IPS DF 6.9 (cell line): ENCODE measurements at regions not wholly inside any gene's neighbourhood (a gene's known extent, or its start where the extent isn't known, plus 50 kb on each side); places are given as distances from the start of the nearest gene placed in this dataset.

Experiments
- DNase-seq: peaks from one replicate; pipeline ENCODE4 v3.0.0-alpha.2; 2013; ENCODE audit warnings: low read depth, low spot score
- H3K27ac ChIP-seq: one replicate; pipeline ENCODE4 v1.5.1; 2013; ENCODE audit warnings: low read length, control low read depth
- H3K27me3 ChIP-seq: 2 replicates; pipeline ENCODE4 v1.6.1; 2013; ENCODE audit warnings: mild to moderate bottlenecking, low read length; ENCODE audit not compliant: control insufficient read depth, insufficient read depth
- H3K36me3 ChIP-seq: 2 replicates; pipeline ENCODE4 v1.6.1; 2013; ENCODE audit warnings: low read length; ENCODE audit not compliant: control insufficient read depth, insufficient read depth
- H3K4me1 ChIP-seq: 2 replicates; pipeline ENCODE4 v1.6.1; 2013; ENCODE audit warnings: low read length; ENCODE audit not compliant: control insufficient read depth, insufficient read depth
- H3K4me3 ChIP-seq: 2 replicates; pipeline ENCODE4 v1.5.1; 2013; ENCODE audit warnings: mild to moderate bottlenecking, low read length
- H3K9me3 ChIP-seq: 2 replicates; pipeline ENCODE4 v1.6.1; 2013; ENCODE audit warnings: low read length, inconsistent platforms; ENCODE audit not compliant: control insufficient read depth, insufficient read depth
- WGBS: extraction: QIAGEN DNeasy Blood & Tissue Kit; methylation state at CpG from one replicate; pipeline ENCODE4 v1.1.7; 2013; ENCODE audit warnings: mixed read lengths, missing lambda C conversion rate; ENCODE audit not compliant: insufficient read length, insufficient coverage; 5-methylcytosine and 5-hydroxymethylcytosine counted together

- Histone ChIP-seq H3K27me3 (no peaks in the 10 kb centered on the region), H3K4me3 (no peak overlapping the region), H3K4me1 (no peaks in the 10 kb centered on the region), H3K9me3 (no peaks in the 10 kb centered on the region), H3K36me3 (no peaks in the 10 kb centered on the region), H3K27ac (no peak overlapping the region)
- DNase-seq, result no peak
- WGBS, result no CpG with 5 or more reads among the region's 1 CpG
Observed at GRCh38 chr5:21678526-21678925, 1174.6 kb downstream of the CDH12 start.

- no peak overlapping the region for H3K27ac ChIP-seq
- no peaks in the 10 kb centered on the region for H3K9me3 ChIP-seq
- no peaks in the 10 kb centered on the region for H3K27me3 ChIP-seq
- no CpG with 5 or more reads among the region's 1 CpG for WGBS
- H3K4me3 ChIP-seq, result no peak overlapping the region
- no peak for DNase-seq
- H3K36me3 ChIP-seq, result no peaks in the 10 kb centered on the region
- no peaks in the 10 kb centered on the region for H3K4me1 ChIP-seq
Observed at GRCh38 chr5:21672911-21673310, 1180.2 kb downstream of the CDH12 start.

- H3K27me3 ChIP-seq, result no peaks in the 10 kb centered on the region
- no peak overlapping the region for H3K27ac ChIP-seq
- no peak for DNase-seq
- H3K9me3 ChIP-seq, result no peaks in the 10 kb centered on the region
- no peak overlapping the region for H3K4me3 ChIP-seq
- no peaks in the 10 kb centered on the region for H3K4me1 ChIP-seq
- no peaks in the 10 kb centered on the region for H3K36me3 ChIP-seq
Observed at GRCh38 chr5:21672360-21672759, 1180.8 kb downstream of the CDH12 start.

- Histone ChIP-seq H3K27ac (no peak overlapping the region), H3K4me3 (no peak overlapping the region), H3K4me1 (no peaks in the 10 kb centered on the region), H3K36me3 (no peaks in the 10 kb centered on the region), H3K27me3 (no peaks in the 10 kb centered on the region), H3K9me3 (no peaks in the 10 kb centered on the region)
- no peak for DNase-seq
- WGBS, result no CpG with 5 or more reads among the region's 2 CpGs
Observed at GRCh38 chr5:21665524-21665923, 1187.6 kb downstream of the CDH12 start.

GRCh38 chr5:21663082-21663481 is 1190.1 kb downstream of the CDH12 start:
- H3K4me3 ChIP-seq, result no peak overlapping the region
- H3K27me3 ChIP-seq, result no peaks in the 10 kb centered on the region
- H3K4me1 ChIP-seq, result no peaks in the 10 kb centered on the region
- H3K9me3 ChIP-seq, result no peaks in the 10 kb centered on the region
- no peak overlapping the region for H3K27ac ChIP-seq
- DNase-seq, result no peak
- no peaks in the 10 kb centered on the region for H3K36me3 ChIP-seq
- WGBS, result no CpG with 5 or more reads among the region's 2 CpGs

- DNase-seq, result no peak
- Histone ChIP-seq H3K9me3 (no peaks in the 10 kb centered on the region), H3K4me3 (no peak overlapping the region), H3K27me3 (no peaks in the 10 kb centered on the region), H3K36me3 (no peaks in the 10 kb centered on the region), H3K27ac (no peak overlapping the region), H3K4me1 (no peaks in the 10 kb centered on the region)
- WGBS, result no CpG with 5 or more reads among the region's 2 CpGs
Observed at GRCh38 chr5:21661184-21661583, 1192.0 kb downstream of the CDH12 start.

GRCh38 chr5:21654556-21654955 is 1198.6 kb downstream of the CDH12 start:
- Histone ChIP-seq H3K27me3 (no peaks in the 10 kb centered on the region), H3K4me3 (no peak overlapping the region), H3K4me1 (no peaks in the 10 kb centered on the region), H3K9me3 (no peaks in the 10 kb centered on the region), H3K36me3 (no peaks in the 10 kb centered on the region), H3K27ac (no peak overlapping the region)
- DNase-seq, result no peak
- no CpG with 5 or more reads among the region's 2 CpGs for WGBS

- no peak overlapping the region for H3K27ac ChIP-seq
- H3K4me1 ChIP-seq, result no peaks in the 10 kb centered on the region
- no peaks in the 10 kb centered on the region for H3K9me3 ChIP-seq
- DNase-seq, result no peak
- no CpG with 5 or more reads among the region's 3 CpGs for WGBS
- no peaks in the 10 kb centered on the region for H3K36me3 ChIP-seq
- H3K4me3 ChIP-seq, result no peak overlapping the region
- no peaks in the 10 kb centered on the region for H3K27me3 ChIP-seq
Observed at GRCh38 chr5:21649969-21650368, 1203.2 kb downstream of the CDH12 start.

GRCh38 chr5:21646469-21646868 is 1206.7 kb downstream of the CDH12 start:
- no peak overlapping the region for H3K27ac ChIP-seq
- no peaks in the 10 kb centered on the region for H3K4me1 ChIP-seq
- H3K36me3 ChIP-seq, result no peaks in the 10 kb centered on the region
- H3K9me3 ChIP-seq, result no peaks in the 10 kb centered on the region
- H3K4me3 ChIP-seq, result no peak overlapping the region
- no CpG with 5 or more reads among the region's 2 CpGs for WGBS
- H3K27me3 ChIP-seq, result no peaks in the 10 kb centered on the region
- DNase-seq, result no peak

- H3K36me3 ChIP-seq, result no peaks in the 10 kb centered on the region
- no peaks in the 10 kb centered on the region for H3K27me3 ChIP-seq
- no CpG with 5 or more reads among the region's 3 CpGs for WGBS
- H3K4me3 ChIP-seq, result no peak overlapping the region
- no peaks in the 10 kb centered on the region for H3K9me3 ChIP-seq
- no peaks in the 10 kb centered on the region for H3K4me1 ChIP-seq
- no peak for DNase-seq
- H3K27ac ChIP-seq, result no peak overlapping the region
Observed at GRCh38 chr5:21644032-21644431, 1209.1 kb downstream of the CDH12 start.

- no peak for DNase-seq
- Histone ChIP-seq H3K4me3 (no peak overlapping the region), H3K36me3 (no peaks in the 10 kb centered on the region), H3K27me3 (no peaks in the 10 kb centered on the region), H3K9me3 (no peaks in the 10 kb centered on the region), H3K4me1 (no peaks in the 10 kb centered on the region), H3K27ac (no peak overlapping the region)
- no CpG with 5 or more reads among the region's 1 CpG for WGBS
Observed at GRCh38 chr5:21642312-21642711, 1210.8 kb downstream of the CDH12 start.
